ENCODE measurements at regions not wholly inside any gene's neighbourhood (a gene's known extent, or its start where the extent isn't known, plus 50 kb on each side); places are given as distances from the start of the nearest gene placed in this dataset.

DNA sequence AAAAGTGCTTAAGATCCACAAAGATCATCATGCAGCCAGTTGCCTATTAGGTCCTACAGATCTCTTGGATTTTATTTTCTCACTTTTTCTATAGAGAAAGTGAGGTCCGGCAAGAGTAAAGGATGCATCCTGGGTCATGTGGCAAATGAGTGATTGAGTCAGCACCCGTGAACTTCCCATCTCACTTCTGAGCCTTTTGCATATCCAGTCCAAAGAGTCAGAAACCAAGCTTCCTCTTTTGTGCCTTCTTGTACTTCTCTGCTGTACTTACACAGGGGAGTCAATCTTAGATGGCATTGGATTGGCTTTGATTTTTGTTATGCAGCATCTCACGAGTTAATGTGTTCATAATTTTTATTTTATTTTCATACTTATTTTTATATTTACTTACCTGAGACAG lies 114.2 kb upstream of the IRX5 start:
- TF ChIP-seq, protein P1, sequence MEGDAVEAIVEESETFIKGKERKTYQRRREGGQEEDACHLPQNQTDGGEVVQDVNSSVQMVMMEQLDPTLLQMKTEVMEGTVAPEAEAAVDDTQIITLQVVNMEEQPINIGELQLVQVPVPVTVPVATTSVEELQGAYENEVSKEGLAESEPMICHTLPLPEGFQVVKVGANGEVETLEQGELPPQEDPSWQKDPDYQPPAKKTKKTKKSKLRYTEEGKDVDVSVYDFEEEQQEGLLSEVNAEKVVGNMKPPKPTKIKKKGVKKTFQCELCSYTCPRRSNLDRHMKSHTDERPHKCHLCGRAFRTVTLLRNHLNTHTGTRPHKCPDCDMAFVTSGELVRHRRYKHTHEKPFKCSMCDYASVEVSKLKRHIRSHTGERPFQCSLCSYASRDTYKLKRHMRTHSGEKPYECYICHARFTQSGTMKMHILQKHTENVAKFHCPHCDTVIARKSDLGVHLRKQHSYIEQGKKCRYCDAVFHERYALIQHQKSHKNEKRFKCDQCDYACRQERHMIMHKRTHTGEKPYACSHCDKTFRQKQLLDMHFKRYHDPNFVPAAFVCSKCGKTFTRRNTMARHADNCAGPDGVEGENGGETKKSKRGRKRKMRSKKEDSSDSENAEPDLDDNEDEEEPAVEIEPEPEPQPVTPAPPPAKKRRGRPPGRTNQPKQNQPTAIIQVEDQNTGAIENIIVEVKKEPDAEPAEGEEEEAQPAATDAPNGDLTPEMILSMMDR (IDR thresholded peaks at IDR 0.05): no peak
- Histone ChIP-seq H3K27me3 (no peaks in the 10 kb centered on the region), H3K36me3 (no peaks in the 10 kb centered on the region), H3K4me3 (no peak overlapping the region), H3K27ac (no peak overlapping the region), H3K9me3 (no peaks in the 10 kb centered on the region), H3K4me1 (no peaks in the 10 kb centered on the region)
- intact Hi-C loops (cut with DNase I): no loop called here
- ATAC-seq: no peak
- no peak for DNase-seq
- WGBS, 2 donors: 51 to 58% methylated on average over 3 of the region's 3 CpGs
- FAIRE-seq: no peak

DNA sequence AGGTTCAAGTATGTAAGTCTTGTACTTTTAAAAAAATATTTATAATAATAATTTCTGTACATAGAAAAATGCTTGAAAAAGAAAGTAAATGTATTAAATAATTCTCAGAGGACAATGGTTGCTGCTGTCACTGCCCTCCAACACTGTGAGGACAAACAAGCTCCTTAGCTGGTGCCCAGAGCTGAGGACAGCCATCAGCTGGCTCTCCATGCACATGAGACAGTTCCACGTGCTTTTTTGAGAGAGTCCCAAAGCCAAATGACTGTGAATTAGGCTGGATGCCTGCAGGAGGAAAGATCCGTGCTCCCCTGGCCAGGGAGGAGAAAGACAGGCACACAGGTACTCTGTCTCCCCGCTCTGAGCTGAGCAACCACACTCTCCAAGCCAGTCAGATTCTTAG lies 115.5 kb upstream of the IRX5 start:
- no peaks in the 10 kb centered on the region for H3K4me1 ChIP-seq
- no peak overlapping the region for H3K4me3 ChIP-seq
- FAIRE-seq: no peak
- no peaks in the 10 kb centered on the region for H3K36me3 ChIP-seq
- no peak overlapping the region for H3K27ac ChIP-seq
- ATAC-seq: no peak
- no peaks in the 10 kb centered on the region for H3K9me3 ChIP-seq
- DNase-seq: no peak
- 54 to 65% methylated on average over 3 of the region's 3 CpGs for WGBS, 2 donors
- TF ChIP-seq, protein P1 (IDR thresholded peaks at IDR 0.05): no peak
- intact Hi-C loops (cut with DNase I): no loop called here
- no peaks in the 10 kb centered on the region for H3K27me3 ChIP-seq

DNA sequence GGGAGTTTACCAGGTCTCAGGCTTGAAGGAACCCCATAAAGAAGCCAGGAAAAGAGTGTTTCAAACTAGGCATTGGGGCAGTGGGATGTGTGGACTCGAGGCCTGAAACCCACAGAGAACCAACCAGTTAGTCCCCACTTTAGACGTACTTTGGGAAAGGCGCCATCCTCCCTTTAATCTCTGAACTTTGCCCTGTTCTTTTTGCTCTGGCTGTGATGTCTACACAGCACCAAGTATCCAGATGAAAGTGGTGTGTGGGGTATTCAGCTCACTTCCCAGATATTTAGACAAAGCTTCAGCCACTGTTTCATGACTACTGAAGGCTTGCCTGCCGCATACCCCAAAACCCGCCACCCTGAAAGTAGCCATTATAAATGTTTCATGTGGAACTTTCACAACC lies 116.9 kb upstream of the IRX5 start:
- ATAC-seq (no peak), FAIRE-seq (no peak), DNase-seq (no peak)
- Histone ChIP-seq H3K4me3 (no peak overlapping the region), H3K27me3 (no peaks in the 10 kb centered on the region), H3K9me3 (no peaks in the 10 kb centered on the region), H3K4me1 (no peaks in the 10 kb centered on the region), H3K36me3 (no peaks in the 10 kb centered on the region), H3K27ac (no peak overlapping the region)
- intact Hi-C loops (cut with DNase I): no loop called here
- TF ChIP-seq, protein P1 (IDR thresholded peaks at IDR 0.05): no peak
- WGBS, 2 donors: 68 to 77% methylated on average over 5 of the region's 5 CpGs

DNA sequence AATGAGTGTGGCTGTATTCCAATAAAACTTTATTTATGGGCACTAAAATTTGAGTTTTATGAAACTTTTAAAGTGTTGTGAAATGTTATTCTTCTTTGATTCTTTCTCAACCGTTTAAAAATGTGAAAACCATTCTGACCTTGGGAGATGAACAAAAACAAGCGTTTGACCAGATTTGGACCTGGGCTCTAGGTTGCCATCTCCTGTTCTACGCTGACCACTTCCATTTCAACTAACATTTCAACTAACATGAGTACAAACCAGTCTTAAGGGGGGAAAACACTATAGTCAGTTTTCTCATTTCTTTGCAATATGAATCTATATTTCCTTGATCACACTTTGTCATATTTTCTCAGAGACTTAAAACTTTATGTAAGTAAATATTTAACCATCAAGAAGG lies 118.4 kb upstream of the IRX5 start:
- intact Hi-C loops (cut with DNase I): no loop called here
- no peaks in the 10 kb centered on the region for H3K27me3 ChIP-seq
- no peak overlapping the region for H3K27ac ChIP-seq
- no peak for ATAC-seq
- no peak overlapping the region for H3K4me3 ChIP-seq
- H3K36me3 ChIP-seq: no peaks in the 10 kb centered on the region
- H3K9me3 ChIP-seq: no peaks in the 10 kb centered on the region
- no peak for FAIRE-seq
- TF ChIP-seq, protein P1 (IDR thresholded peaks at IDR 0.05): no peak
- no peaks in the 10 kb centered on the region for H3K4me1 ChIP-seq
- WGBS, 2 donors: 32 to 34% methylated on average over 3 of the region's 3 CpGs
- DNase-seq: no peak

DNA sequence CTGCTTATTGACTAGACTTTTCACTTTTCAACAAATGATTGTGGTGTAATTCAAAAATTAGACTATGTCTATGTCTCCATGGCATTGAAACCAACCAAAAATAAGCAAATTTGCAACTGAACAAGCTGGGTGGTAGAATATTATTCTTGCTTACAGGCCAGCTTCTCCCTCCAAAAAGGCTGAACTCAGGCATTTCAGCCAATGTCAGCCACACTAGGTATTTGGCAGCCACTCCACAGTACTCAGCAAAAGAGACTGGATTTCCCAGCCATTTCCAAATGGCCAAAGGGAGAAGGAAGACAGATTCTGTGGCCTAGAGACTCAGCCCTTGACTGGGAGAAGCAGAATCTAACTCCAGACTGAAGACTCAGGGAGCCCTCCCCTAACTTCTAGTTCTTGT lies 121.8 kb upstream of the IRX5 start:
- no peak overlapping the region for H3K4me3 ChIP-seq
- H3K27me3 ChIP-seq: no peaks in the 10 kb centered on the region
- TF ChIP-seq, protein P1 (IDR thresholded peaks at IDR 0.05): no peak
- H3K9me3 ChIP-seq: no peaks in the 10 kb centered on the region
- intact Hi-C loops (cut with DNase I): no loop called here
- FAIRE-seq: no peak
- no peak for DNase-seq
- no peaks in the 10 kb centered on the region for H3K36me3 ChIP-seq
- H3K27ac ChIP-seq: no peak overlapping the region
- no peak for ATAC-seq
- no peaks in the 10 kb centered on the region for H3K4me1 ChIP-seq
